Uterus (tissue), 3 donors: ENCODE measurements at regions not wholly inside any gene's neighbourhood (a gene's known extent, or its start where the extent isn't known, plus 50 kb on each side); places are given as distances from the start of the nearest gene placed in this dataset.

ENCODE experiments used
- DNase-seq, 2 donors: peaks; one replicate each; pipeline ENCODE4 v3.0.0-alpha.2; 2019 to 2020
- H3K27ac ChIP-seq, 2 donors: fragments of 200-600 bp; sonication (generic); 1 replicate in 1 of 2; 2 replicates in 1 of 2; pipeline ENCODE4 v1.5.1; 2016 to 2018
- H3K27me3 ChIP-seq, 2 donors: fragments of 200-600 bp; sonication (generic); one replicate each; pipeline ENCODE4 v1.5.1; 2018 to 2019; ENCODE audit warnings: control low read depth in 1 of 2
- H3K36me3 ChIP-seq, 2 donors: fragments of 200-600 bp; sonication (generic); one replicate each; pipeline ENCODE4 v1.5.1; 2019; ENCODE audit warnings: control low read depth in 1 of 2
- H3K4me1 ChIP-seq, 2 donors: fragments of 200-600 bp; sonication (generic); one replicate each; pipeline ENCODE4 v1.5.1; 2018 to 2019; ENCODE audit warnings: control low read depth in 1 of 2
- H3K4me3 ChIP-seq, 2 donors: fragments of 200-600 bp; sonication (generic); 1 replicate in 1 of 2; 2 replicates in 1 of 2; pipeline ENCODE4 v1.5.1; 2018 to 2019; ENCODE audit warnings: mild to moderate bottlenecking in 1 of 2
- H3K9me3 ChIP-seq, 2 donors: fragments of 200-600 bp; sonication (generic); one replicate each; pipeline ENCODE4 v1.5.1; 2019; ENCODE audit warnings: control low read depth in 1 of 2
- CTCF ChIP-seq, 4 experiments: fragments of 200-600 bp in 2 of 4; fragments of 450-650 bp in 2 of 4; sonication (generic) in 2 of 4; IDR thresholded peaks; one replicate each; pipeline ENCODE4 v1.5.1; 2016 to 2019; ENCODE audit warnings: antibody characterized with exemption in 4 of 4, mild to moderate bottlenecking in 2 of 4, moderate library complexity in 1 of 4
- POLR2A ChIP-seq, 2 donors: fragments of 450-650 bp; IDR thresholded peaks; one replicate each; pipeline ENCODE4 v1.6.1; 2016; ENCODE audit warnings: antibody characterized with exemption in 2 of 2, mild to moderate bottlenecking in 1 of 2, moderate library complexity in 1 of 2
- intact Hi-C: fragments of 100-400 bp; cut with DNase I; formaldehyde crosslinking; loops from one replicate; pipeline ENCODE4 v1.15.1; 2023; ENCODE audit warnings: low total_unique reads
- donor health status: DM: yes; HTN: yes; CAD: no.

GRCh38 chr3:159733194-159733860 is 255.3 kb upstream of the IL12A start:
- no peaks in the 10 kb centered on the region for H3K27me3 ChIP-seq
- H3K9me3 ChIP-seq: no peaks in the 10 kb centered on the region
- no peak overlapping the region for H3K27ac ChIP-seq
- no peak overlapping the region for H3K4me3 ChIP-seq
- TF ChIP-seq CTCF (IDR thresholded peaks at IDR 0.05) (no peak), POLR2A (IDR thresholded peaks at IDR 0.05) (no peak)
- intact Hi-C loops: no loop called here
- no peaks in the 10 kb centered on the region for H3K36me3 ChIP-seq
- no peaks in the 10 kb centered on the region for H3K4me1 ChIP-seq
- DNase-seq: no peak

- H3K9me3 ChIP-seq: no peaks in the 10 kb centered on the region
- intact Hi-C loops: no loop called here
- no peak overlapping the region for H3K4me3 ChIP-seq
- TF ChIP-seq POLR2A (IDR thresholded peaks at IDR 0.05) (no peak), CTCF (IDR thresholded peaks at IDR 0.05) (no peak)
- DNase-seq: no peak
- no peaks in the 10 kb centered on the region for H3K36me3 ChIP-seq
- no peaks in the 10 kb centered on the region for H3K4me1 ChIP-seq
- no peaks in the 10 kb centered on the region for H3K27me3 ChIP-seq
- no peak overlapping the region for H3K27ac ChIP-seq
Measured at GRCh38 chr3:159734681-159735080, 254.0 kb upstream of the IL12A start.

GRCh38 chr3:159739166-159739565 is 249.5 kb upstream of the IL12A start:
- DNase-seq: no peak
- no peak overlapping the region for H3K4me3 ChIP-seq
- intact Hi-C loops: no loop called here
- no peak overlapping the region for H3K27ac ChIP-seq
- H3K36me3 ChIP-seq: no peaks in the 10 kb centered on the region
- no peaks in the 10 kb centered on the region for H3K27me3 ChIP-seq
- no peaks in the 10 kb centered on the region for H3K4me1 ChIP-seq
- H3K9me3 ChIP-seq: no peaks in the 10 kb centered on the region
- TF ChIP-seq CTCF (IDR thresholded peaks at IDR 0.05): no peak
- TF ChIP-seq POLR2A (IDR thresholded peaks at IDR 0.05): no peak

DNA sequence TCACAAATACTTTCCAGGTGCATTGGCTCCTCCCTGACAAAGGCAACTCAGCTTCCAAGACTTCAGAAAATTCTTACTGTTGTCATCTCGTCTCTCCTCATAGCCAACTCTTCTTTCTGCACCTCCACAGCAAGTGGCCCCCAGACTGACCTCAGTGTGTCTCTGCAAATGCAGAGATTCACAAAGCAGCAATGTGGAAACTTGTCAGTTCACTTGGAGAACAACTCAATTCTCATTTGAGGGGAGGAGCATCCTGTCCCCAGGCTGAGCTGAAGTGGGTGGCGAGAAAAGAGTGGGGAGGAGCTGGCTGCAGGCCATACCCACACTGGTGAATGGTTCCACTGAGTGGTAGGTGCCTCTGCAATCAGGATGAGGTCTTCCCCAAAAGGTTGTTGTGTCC is 248.7 kb upstream of the IL12A start:
- intact Hi-C loops: no loop called here
- H3K4me3 ChIP-seq: no peak overlapping the region
- H3K36me3 ChIP-seq: no peaks in the 10 kb centered on the region
- no peak for DNase-seq
- H3K9me3 ChIP-seq: no peaks in the 10 kb centered on the region
- TF ChIP-seq POLR2A (IDR thresholded peaks at IDR 0.05) (no peak), CTCF (IDR thresholded peaks at IDR 0.05) (no peak)
- no peaks in the 10 kb centered on the region for H3K4me1 ChIP-seq
- H3K27ac ChIP-seq: no peak overlapping the region
- H3K27me3 ChIP-seq: no peaks in the 10 kb centered on the region

DNA sequence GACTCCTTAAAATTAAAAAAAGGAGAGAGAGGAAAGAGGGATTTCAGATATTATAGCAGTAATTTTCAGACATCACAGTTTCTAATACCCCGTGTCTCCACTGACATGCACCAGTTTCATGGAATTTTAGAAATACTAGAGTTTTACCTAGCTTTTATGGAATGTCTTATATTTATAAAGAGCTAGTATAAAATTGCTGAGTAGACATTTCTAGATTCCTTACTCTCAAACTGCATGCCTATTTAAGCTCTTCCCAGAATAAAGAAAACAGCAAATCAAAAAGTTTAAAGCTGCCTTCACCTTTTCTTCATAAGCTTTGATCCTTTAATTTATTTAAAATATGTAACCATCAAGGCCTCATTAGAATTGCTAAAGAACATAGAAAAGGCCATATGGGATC is 247.4 kb upstream of the IL12A start:
- Histone ChIP-seq H3K36me3 (no peaks in the 10 kb centered on the region), H3K27me3 (no peaks in the 10 kb centered on the region), H3K9me3 (no peaks in the 10 kb centered on the region), H3K27ac (no peak overlapping the region), H3K4me1 (no peaks in the 10 kb centered on the region), H3K4me3 (no peak overlapping the region)
- no peak for DNase-seq
- intact Hi-C loops: no loop called here
- no peak for TF ChIP-seq POLR2A (IDR thresholded peaks at IDR 0.05)
- TF ChIP-seq CTCF (IDR thresholded peaks at IDR 0.05): no peak
